ENCODE measurements at regions not wholly inside any gene's neighbourhood (a gene's known extent, or its start where the extent isn't known, plus 50 kb on each side); places are given as distances from the start of the nearest gene placed in this dataset.
"Not testable (repeated sequence)": the region's sequence is repeated elsewhere in the genome, so short reads cannot be mapped to it uniquely, and the experiment has no call there.

DNA sequence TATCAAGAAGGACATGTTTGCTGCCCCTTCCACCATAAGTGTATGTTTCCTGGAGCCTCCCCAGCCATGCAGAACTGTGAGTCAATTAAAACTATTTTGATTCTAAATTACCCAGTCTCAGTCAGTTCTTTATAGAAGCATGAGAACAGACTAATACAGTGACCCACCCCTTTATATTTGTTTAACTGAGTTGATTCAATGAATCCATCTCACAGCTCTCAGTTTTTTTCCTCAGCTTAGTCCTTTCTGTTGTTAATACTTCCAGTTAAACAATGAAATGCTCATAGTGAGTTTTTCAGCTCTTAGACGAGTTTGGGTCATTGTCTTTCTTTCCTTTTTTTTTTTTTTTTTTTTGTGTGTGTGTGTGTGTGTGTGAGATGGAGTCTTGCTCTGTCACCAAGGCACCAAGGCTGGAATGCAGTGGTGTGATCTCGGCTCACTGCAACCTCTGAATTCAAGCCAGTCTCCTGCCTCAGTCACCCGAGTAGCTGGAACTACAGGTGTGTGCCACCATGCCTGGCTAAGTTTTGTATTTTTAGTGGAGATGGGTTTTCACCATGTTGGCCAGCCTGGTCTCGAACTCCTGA, 417.9 kb upstream of the ZNG1F start:
- DNase-seq, result not testable (repeated sequence)

DNA sequence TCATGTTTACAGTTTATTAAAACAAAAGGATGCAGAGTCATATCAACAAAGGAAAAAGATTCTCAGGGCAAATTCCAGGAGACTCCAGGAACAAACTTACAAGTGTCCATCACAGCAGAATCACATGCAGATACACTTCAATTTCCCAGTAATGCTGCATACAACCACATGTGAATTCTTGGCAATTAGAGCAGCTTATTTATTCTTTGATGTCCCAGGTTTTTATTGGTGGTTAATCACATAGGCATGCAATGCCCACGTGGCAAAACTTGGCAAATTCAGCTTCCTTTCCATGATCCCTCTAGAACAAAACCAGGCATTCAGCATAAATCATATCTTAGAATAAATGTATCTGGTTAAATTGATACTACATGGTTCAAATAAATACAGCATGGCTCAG, 376.5 kb upstream of the ZNG1F start:
- DNase-seq, result not testable (repeated sequence)

All from NCI-H1105 (cell line).